A549 (cell line): ENCODE measurements at regions not wholly inside any gene's neighbourhood (a gene's known extent, or its start where the extent isn't known, plus 50 kb on each side); places are given as distances from the start of the nearest gene placed in this dataset.

Experiments used
- ATAC-seq, 2 experiments: fragments of 200-7000 bp in 1 of 2; fragments of >200 bp in 1 of 2; cut with Nextera tagmentation in 1 of 2; cut with Tn5 transposase in 1 of 2; 3 replicates each; pipeline versions ENCODE4 v1.8.0 to v1.9.1; 2018 to 2020; ENCODE audit warnings: mild to moderate bottlenecking in 1 of 2, moderate library complexity in 1 of 2
- CTCF ChIA-PET: fragments of 300-600 bp; sonication (Branson Sonifier 250); formaldehyde crosslinking; extraction: SDS; loops from one replicate; lab custom pipeline; 2021; ENCODE audit warnings: antibody characterized with exemption, inconsistent platforms; lab: Yijun Ruan, JAX
- POLR2A ChIA-PET: fragments of 350-600 bp; formaldehyde crosslinking; extraction: SDS; loops from one replicate; lab custom pipeline; 2021; ENCODE audit warnings: antibody characterized with exemption, inconsistent platforms; lab: Yijun Ruan, JAX
- DNase-seq, 2 experiments: peaks; one replicate each; pipeline versions ENCODE4 v3.0.0 to v3.0.0-alpha.2; 2011 to 2016; ENCODE audit warnings: low read depth in 1 of 2, low spot score in 1 of 2
- FAIRE-seq: peaks from 2 replicates; lab custom pipeline; 2011; peaks lifted over from hg19 to GRCh38; lab: Jason Lieb, UNC
- H3K27ac ChIP-seq, 2 experiments: fragments of >200 bp; sonication (Bioruptor Twin); formaldehyde crosslinking; 3 replicates each; pipeline ENCODE4 v1.5.1; 2016 to 2017
- H3K4me1 ChIP-seq: fragments of >200 bp; sonication (Bioruptor Twin); formaldehyde crosslinking; 3 replicates; pipeline ENCODE4 v1.6.1; 2016
- H3K4me2 ChIP-seq: fragments of >200 bp; sonication (Bioruptor Twin); formaldehyde crosslinking; 3 replicates; pipeline ENCODE4 v1.6.1; 2016
- H3K4me3 ChIP-seq: fragments of >200 bp; sonication (Bioruptor Twin); formaldehyde crosslinking; 3 replicates; pipeline ENCODE4 v1.5.1; 2016
- H3K9me3 ChIP-seq: fragments of >200 bp; sonication (Bioruptor Twin); formaldehyde crosslinking; 3 replicates; pipeline ENCODE4 v1.6.1; 2016
- BCL3 ChIP-seq: fragments of >200 bp; sonication (Bioruptor Twin); formaldehyde crosslinking; IDR thresholded peaks from 3 replicates; pipeline ENCODE4 v1.6.1; 2016
- CBX8 ChIP-seq: fragments of 200-600 bp; sonication (generic); IDR thresholded peaks from 2 replicates; pipeline ENCODE4 v1.6.1; 2016
- CEBPB ChIP-seq, 2 experiments: fragments of >200 bp in 1 of 2; sonication (Bioruptor Twin) in 1 of 2; formaldehyde crosslinking in 1 of 2; IDR thresholded peaks; 2 replicates each; pipeline ENCODE4 v1.6.1; 2012 to 2016
- EHMT2 ChIP-seq: fragments of 200-600 bp; sonication (generic); IDR thresholded peaks from 2 replicates; pipeline ENCODE4 v1.6.1; 2016; ENCODE audit warnings: antibody characterized with exemption, low read depth, mild to moderate bottlenecking, moderate library complexity
- ELK1 ChIP-seq: fragments of 150-350 bp; IDR thresholded peaks from 2 replicates; pipeline ENCODE4 v1.6.1; 2014; ENCODE audit warnings: low read depth, mild to moderate bottlenecking, low read length
- FOSB ChIP-seq: fragments of 250-450 bp; sonication (Bioruptor Pico); IDR thresholded peaks from 2 replicates; pipeline ENCODE4 v1.5.0; 2020; ENCODE audit warnings: mild to moderate bottlenecking, moderate library complexity
- FOSL2 ChIP-seq, 2 experiments: fragments of 450-650 bp in 1 of 2; fragments of >200 bp in 1 of 2; sonication (Bioruptor Twin) in 1 of 2; formaldehyde crosslinking; IDR thresholded peaks; 2 replicates each; pipeline versions ENCODE4 v1.5.0 to v1.6.1; 2016 to 2020; ENCODE audit warnings: mild to moderate bottlenecking in 1 of 2, moderate library complexity in 1 of 2
- FOXS1 ChIP-seq: fragments of 250-450 bp; sonication (Bioruptor Pico); IDR thresholded peaks from 2 replicates; pipeline ENCODE4 v1.5.0; 2020; ENCODE audit warnings: mild to moderate bottlenecking, moderate library complexity
- GATA3 ChIP-seq: IDR thresholded peaks from 2 replicates; pipeline ENCODE4 v1.6.1; 2012; ENCODE audit warnings: borderline replicate concordance
- HDAC2 ChIP-seq: fragments of 200-600 bp; sonication (generic); IDR thresholded peaks from 2 replicates; pipeline ENCODE4 v1.6.1; 2016
- HMGXB4 ChIP-seq: fragments of 250-450 bp; sonication (Bioruptor Pico); IDR thresholded peaks from 2 replicates; pipeline ENCODE4 v1.5.0; 2021; ENCODE audit warnings: mild to moderate bottlenecking, moderate library complexity, borderline replicate concordance
- HOXA7 ChIP-seq: fragments of 250-450 bp; sonication (Bioruptor Pico); IDR thresholded peaks from 2 replicates; pipeline ENCODE4 v1.5.0; 2020; ENCODE audit warnings: mild to moderate bottlenecking, moderate library complexity
- HOXB5 ChIP-seq: fragments of 250-450 bp; sonication (Bioruptor Pico); IDR thresholded peaks from 2 replicates; pipeline ENCODE4 v1.5.0; 2020; ENCODE audit warnings: mild to moderate bottlenecking, moderate library complexity
- JUNB ChIP-seq: fragments of >200 bp; sonication (Bioruptor Twin); formaldehyde crosslinking; IDR thresholded peaks from 2 replicates; pipeline ENCODE4 v1.6.1; 2016
- KDM1A ChIP-seq: fragments of 200-600 bp; sonication (generic); IDR thresholded peaks from 2 replicates; pipeline ENCODE4 v1.6.1; 2016; ENCODE audit warnings: low read depth, mild to moderate bottlenecking
- KDM5A ChIP-seq: fragments of 200-600 bp; sonication (generic); IDR thresholded peaks from 2 replicates; pipeline ENCODE4 v1.6.1; 2016; ENCODE audit warnings: antibody characterized with exemption, mild to moderate bottlenecking
- MYC ChIP-seq: IDR thresholded peaks from 2 replicates; pipeline ENCODE4 v1.6.1; 2012; ENCODE audit warnings: mild to moderate bottlenecking, inconsistent platforms, low read length, improper control_type of control experiment, borderline replicate concordance
- NFE2L2 ChIP-seq: fragments of 150-350 bp; conservative IDR thresholded peaks from 2 replicates; pipeline ENCODE4 v1.6.1; 2014; ENCODE audit warnings: low read length
- NPAS2 ChIP-seq: fragments of 250-450 bp; sonication (Bioruptor Pico); IDR thresholded peaks from 2 replicates; pipeline ENCODE4 v1.8.0; 2022; ENCODE audit warnings: mild to moderate bottlenecking, moderate library complexity, borderline replicate concordance
- RARB ChIP-seq: fragments of 250-450 bp; sonication (Bioruptor Pico); IDR thresholded peaks from 2 replicates; pipeline ENCODE4 v1.8.0; 2021; ENCODE audit warnings: mild to moderate bottlenecking, moderate library complexity
- RFX5 ChIP-seq: fragments of 450-650 bp; IDR thresholded peaks from 2 replicates; pipeline ENCODE4 v1.7.1; 2014; ENCODE audit warnings: antibody characterized with exemption, mild to moderate bottlenecking, moderate library complexity
- SREBF2 ChIP-seq: fragments of 450-650 bp; IDR thresholded peaks from 2 replicates; pipeline ENCODE4 v1.6.1; 2014; ENCODE audit warnings: mild to moderate bottlenecking, moderate library complexity
- TFCP2L1 ChIP-seq: fragments of 250-450 bp; sonication (Bioruptor Pico); IDR thresholded peaks from 2 replicates; pipeline ENCODE4 v1.5.0; 2021; ENCODE audit warnings: mild to moderate bottlenecking
- USF2 ChIP-seq: fragments of 450-650 bp; IDR thresholded peaks from 2 replicates; pipeline ENCODE4 v1.6.1; 2014; ENCODE audit warnings: antibody characterized with exemption
- ZC3H11A ChIP-seq: fragments of 450-650 bp; IDR thresholded peaks from 2 replicates; pipeline ENCODE4 v1.6.1; 2014; ENCODE audit warnings: antibody characterized with exemption, mild to moderate bottlenecking
- ZFP36 ChIP-seq: fragments of 450-650 bp; IDR thresholded peaks from 2 replicates; pipeline ENCODE4 v1.6.1; 2014; ENCODE audit warnings: borderline replicate concordance; ENCODE audit not compliant: partially characterized antibody
- WGBS: methylation state at CpG from one replicate; pipeline ENCODE4 v1.1.6; 2017; ENCODE audit errors: missing lambda C conversion rate; 5-methylcytosine and 5-hydroxymethylcytosine counted together

- DNase-seq (no peak), ATAC-seq (no peak), FAIRE-seq (no peak)
- TF ChIP-seq JUNB: no peak
- H3K4me1 ChIP-seq: no peaks in the 10 kb centered on the region
- CTCF ChIA-PET: interaction anchor here (0.7 to 1.3 kb wide), 2 partner anchors 14 to 15 kb away, joined by 3 to 4 read pairs; no protein-coding TSS in a partner anchor
- H3K27ac ChIP-seq: no peak overlapping the region
- WGBS: 45% methylated on average over 4 of the region's 5 CpGs
- no peak overlapping the region for H3K4me2 ChIP-seq
- H3K9me3 ChIP-seq: no peaks in the 10 kb centered on the region
- H3K4me3 ChIP-seq: no peak overlapping the region
- POLR2A ChIA-PET: no interaction called here
Observed at GRCh38 chr2:151137526-151137925, 124.1 kb downstream of the RBM43 start.

- TF ChIP-seq HOXA7 (CRISPR knock-in tag) (no peak), BCL3 (no peak), HMGXB4 (CRISPR knock-in tag) (no peak), KDM1A (no peak), ZC3H11A (no peak), RARB (CRISPR knock-in tag) (no peak), HDAC2 (no peak), JUNB (no peak), TFCP2L1 (CRISPR knock-in tag) (no peak), ZFP36 (no peak), ELK1 (no peak), EHMT2 (no peak), USF2 (no peak), FOXS1 (CRISPR knock-in tag) (no peak), GATA3 (no peak), NPAS2 (CRISPR knock-in tag) (no peak)
- Histone ChIP-seq H3K9me3 (peaks cover 9% of the 10 kb centered on the region; the same call in 2 of the 3 replicates), H3K4me2 (no peak overlapping the region), H3K27ac (no peak overlapping the region), H3K4me1 (no peaks in the 10 kb centered on the region), H3K4me3 (no peak overlapping the region)
- no peak for ATAC-seq
- no peak for FAIRE-seq
- CTCF ChIA-PET: no interaction called here
- 75% methylated on average over 2 of the region's 2 CpGs for WGBS
- DNase-seq: no peak
- POLR2A ChIA-PET: no interaction called here
Observed at GRCh38 chr2:151120011-151120410, 141.7 kb downstream of the RBM43 start.

GRCh38 chr2:151119374-151119773, 142.3 kb downstream of the RBM43 start:
- no peak for DNase-seq
- H3K27ac ChIP-seq: no peak overlapping the region
- no peak for FAIRE-seq
- TF ChIP-seq SREBF2 (no peak), HOXB5 (CRISPR knock-in tag) (no peak), MYC (no peak), USF2 (no peak), NFE2L2 (no peak), KDM5A (no peak), RFX5 (no peak), EHMT2 (no peak), FOSL2 (IDR thresholded peaks at IDR 0.05) (no peak), FOSL2 (CRISPR knock-in tag; IDR thresholded peaks at IDR 0.05) (no peak), HOXA7 (CRISPR knock-in tag) (no peak), KDM1A (no peak), FOSB (CRISPR knock-in tag) (no peak), CBX8 (no peak), JUNB (no peak), CEBPB (IDR thresholded peaks at IDR 0.05) (no peak)
- CTCF ChIA-PET: no interaction called here
- POLR2A ChIA-PET: no interaction called here
- H3K4me3 ChIP-seq: no peak overlapping the region
- ATAC-seq: no peak
- peaks cover 9% of the 10 kb centered on the region; the same call in 2 of the 3 replicates for H3K9me3 ChIP-seq
- no peak overlapping the region for H3K4me2 ChIP-seq
- H3K4me1 ChIP-seq: no peaks in the 10 kb centered on the region
